Common myeloid progenitor, CD34-positive (primary cell): ENCODE measurements at regions not wholly inside any gene's neighbourhood (a gene's known extent, or its start where the extent isn't known, plus 50 kb on each side); places are given as distances from the start of the nearest gene placed in this dataset.

Source experiments
- CTCF ChIA-PET: fragments of 350-600 bp; sonication (Branson Sonifier 250); formaldehyde crosslinking; loops from one replicate; lab custom pipeline; 2021; ENCODE audit warnings: antibody characterized with exemption; lab: Charles Lee
- POLR2A ChIA-PET: fragments of 350-600 bp; sonication (Branson Sonifier 250); formaldehyde crosslinking; loops from one replicate; lab custom pipeline; 2021; ENCODE audit warnings: antibody characterized with exemption; lab: Charles Lee
- DNase-seq, 3 donors: peaks; one replicate each; pipeline versions ENCODE4 v3.0.0 to v3.0.0-alpha.2; 2013
- H3K27ac ChIP-seq, 2 experiments: 1 replicate in 1 of 2; 2 replicates in 1 of 2; pipeline ENCODE4 v1.7.0; 2013; ENCODE audit warnings: inconsistent platforms in 2 of 2, low read length in 2 of 2, mild to moderate bottlenecking in 2 of 2, low read depth in 1 of 2, moderate library complexity in 1 of 2; ENCODE audit not compliant: severe bottlenecking in 2 of 2, insufficient read depth in 1 of 2, poor library complexity in 1 of 2
- H3K27me3 ChIP-seq, 5 experiments: replicated peaks in 2 of 5; 1 replicate in 3 of 5; 2 replicates in 2 of 5; pipeline versions ENCODE4 v1.6.1 to v1.7.0; 2013; ENCODE audit warnings: low read length in 4 of 5, mild to moderate bottlenecking in 2 of 5, moderate library complexity in 2 of 5, inconsistent platforms in 1 of 5; ENCODE audit not compliant: insufficient read depth in 5 of 5, control insufficient read depth in 4 of 5
- H3K36me3 ChIP-seq, 4 experiments: 1 replicate in 2 of 4; 2 replicates in 2 of 4; pipeline versions ENCODE4 v1.6.1 to v1.7.0; 2013; ENCODE audit warnings: low read length in 3 of 4, control low read depth in 1 of 4, mild to moderate bottlenecking in 1 of 4; ENCODE audit not compliant: control insufficient read depth in 4 of 4, insufficient read depth in 4 of 4
- H3K4me1 ChIP-seq, 4 experiments: 1 replicate in 3 of 4; 2 replicates in 1 of 4; pipeline versions ENCODE4 v1.6.1 to v1.7.1; 2013; ENCODE audit warnings: low read length in 3 of 4, mild to moderate bottlenecking in 3 of 4, control low read depth in 1 of 4, inconsistent platforms in 1 of 4, moderate library complexity in 1 of 4; ENCODE audit not compliant: control insufficient read depth in 4 of 4, insufficient read depth in 4 of 4; ENCODE audit errors: control extremely low read depth in 1 of 4
- H3K4me3 ChIP-seq, 7 experiments: 1 replicate in 4 of 7; 2 replicates in 3 of 7; pipeline versions ENCODE4 v1.5.1 to v1.7.0; 2013; ENCODE audit warnings: mild to moderate bottlenecking in 7 of 7, low read length in 6 of 7, moderate library complexity in 6 of 7, inconsistent platforms in 2 of 7, low read depth in 2 of 7, control low read depth in 1 of 7; ENCODE audit not compliant: insufficient read depth in 4 of 7, control insufficient read depth in 1 of 7; ENCODE audit errors: extremely low read depth in 1 of 7
- H3K9me3 ChIP-seq, 5 experiments: 1 replicate in 4 of 5; 2 replicates in 1 of 5; pipeline versions ENCODE4 v1.6.1 to v1.7.1; 2013; ENCODE audit warnings: low read length in 4 of 5, mild to moderate bottlenecking in 2 of 5, inconsistent platforms in 1 of 5, low read depth in 1 of 5, moderate library complexity in 1 of 5; ENCODE audit not compliant: control insufficient read depth in 4 of 5, insufficient read depth in 2 of 5; ENCODE audit errors: control extremely low read depth in 1 of 5
- WGBS: methylation state at CpG from one replicate; pipeline ENCODE4 v1.1.5; 2013; ENCODE audit not compliant: insufficient coverage; 5-methylcytosine and 5-hydroxymethylcytosine counted together

GRCh38 chr7:136523571-136523970, 344.9 kb upstream of the CHRM2 start:
- CTCF ChIA-PET: no interaction called here
- POLR2A ChIA-PET: no interaction called here

GRCh38 chr7:136517971-136518370, 350.5 kb upstream of the CHRM2 start:
- no peaks in the 10 kb centered on the region for H3K4me1 ChIP-seq
- ChIA-PET CTCF (interaction anchor here (0.6 kb wide), 1 partner anchor 111 kb away, joined by 4 read pairs; no protein-coding TSS in a partner anchor), POLR2A (no interaction called here)
- no peaks in the 10 kb centered on the region for H3K9me3 ChIP-seq
- no peak for DNase-seq
- H3K27me3 ChIP-seq: no peaks in the 10 kb centered on the region
- H3K36me3 ChIP-seq: no peaks in the 10 kb centered on the region
- H3K27ac ChIP-seq: no peak overlapping the region
- no CpG with 5 or more reads among the region's 1 CpG for WGBS
- H3K4me3 ChIP-seq: no peak overlapping the region

More at GRCh38 chr7:136523571-136523970, 344.9 kb upstream of the CHRM2 start:
- DNase-seq: no peak
- 100% methylated on average over 1 of the region's 3 CpGs for WGBS
- no peak overlapping the region for H3K4me3 ChIP-seq
- H3K27ac ChIP-seq: no peak overlapping the region
- H3K27me3 ChIP-seq: no peaks in the 10 kb centered on the region
- no peaks in the 10 kb centered on the region for H3K4me1 ChIP-seq
- no peaks in the 10 kb centered on the region for H3K36me3 ChIP-seq
- peaks cover 0 to 4% (median 2%) of the 10 kb centered on the region in 5 experiments for H3K9me3 ChIP-seq

DNA sequence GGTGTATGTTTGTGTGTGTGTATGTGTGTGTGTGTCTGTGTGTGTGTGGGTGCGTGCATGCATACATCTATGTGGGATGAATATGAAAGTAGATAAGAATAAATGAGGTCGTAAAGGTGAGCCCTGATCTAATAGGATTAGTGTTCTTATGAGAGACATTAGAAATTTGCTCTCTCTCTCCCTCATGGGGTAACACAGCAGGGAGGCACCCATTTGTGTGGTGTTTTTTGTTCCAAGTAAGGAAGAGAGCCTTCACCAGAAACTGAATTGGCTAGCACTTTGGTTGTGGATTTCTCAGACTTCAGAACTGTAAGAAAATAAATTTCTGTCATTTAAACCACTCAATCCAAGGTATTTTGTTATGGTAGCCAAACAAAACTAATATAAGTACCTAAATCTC, 353.7 kb upstream of the CHRM2 start:
- no peak for DNase-seq
- CTCF ChIA-PET: no interaction called here

GRCh38 chr7:136513744-136514143, 354.7 kb upstream of the CHRM2 start:
- WGBS: no CpG with 5 or more reads among the region's 2 CpGs
- Histone ChIP-seq H3K27me3 (no peaks in the 10 kb centered on the region), H3K36me3 (no peaks in the 10 kb centered on the region), H3K9me3 (peaks cover 0 to 6% (median 0%) of the 10 kb centered on the region in 5 experiments), H3K4me3 (no peak overlapping the region), H3K4me1 (no peaks in the 10 kb centered on the region), H3K27ac (no peak overlapping the region)
- no peak for DNase-seq
- POLR2A ChIA-PET: no interaction called here
- CTCF ChIA-PET: no interaction called here

More for the DNA sequence above, 353.7 kb upstream of the CHRM2 start:
- POLR2A ChIA-PET: no interaction called here
- no peak overlapping the region for H3K27ac ChIP-seq
- no peak overlapping the region for H3K4me3 ChIP-seq
- 100% methylated on average over 1 of the region's 2 CpGs for WGBS
- H3K27me3 ChIP-seq: no peaks in the 10 kb centered on the region
- no peaks in the 10 kb centered on the region for H3K36me3 ChIP-seq
- peaks cover 0 to 4% (median 0%) of the 10 kb centered on the region in 5 experiments for H3K9me3 ChIP-seq
- H3K4me1 ChIP-seq: no peaks in the 10 kb centered on the region

- Histone ChIP-seq H3K27ac (no peak overlapping the region), H3K4me1 (no peaks in the 10 kb centered on the region), H3K9me3 (peaks cover 0 to 6% (median 0%) of the 10 kb centered on the region in 5 experiments), H3K36me3 (no peaks in the 10 kb centered on the region), H3K4me3 (no peak overlapping the region), H3K27me3 (no peaks in the 10 kb centered on the region)
- DNase-seq: no peak
- WGBS: 89% methylated on average over 3 of the region's 3 CpGs
- ChIA-PET POLR2A (no interaction called here), CTCF (no interaction called here)
These were observed 359.0 kb upstream of the CHRM2 start for GRCh38 chr7:136509466-136509865.

DNA sequence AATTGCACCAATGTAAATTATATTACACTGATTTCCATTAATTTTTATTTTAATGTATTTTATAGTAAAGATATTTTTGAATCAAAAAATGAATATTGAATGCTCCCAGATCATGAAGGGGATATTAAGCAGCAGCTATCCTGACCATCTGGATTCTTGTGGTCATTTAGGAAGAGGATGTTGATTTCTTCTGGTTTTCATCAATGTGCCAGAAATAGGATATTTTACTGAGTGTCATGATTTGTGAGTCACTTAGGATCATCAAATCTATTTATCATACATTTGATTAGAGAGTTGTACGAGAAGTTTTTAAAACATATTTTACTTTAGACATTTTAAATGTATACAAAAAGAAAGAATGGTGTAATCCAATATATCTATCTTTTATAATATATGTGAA, 366.3 kb upstream of the CHRM2 start:
- no CpG with 5 or more reads among the region's 1 CpG for WGBS
- CTCF ChIA-PET: no interaction called here

GRCh38 chr7:136501151-136501550, 367.3 kb upstream of the CHRM2 start:
- no peaks in the 10 kb centered on the region for H3K27me3 ChIP-seq
- no peak overlapping the region for H3K4me3 ChIP-seq
- WGBS: no CpG with 5 or more reads among the region's 3 CpGs
- H3K27ac ChIP-seq: no peak overlapping the region
- no peaks in the 10 kb centered on the region for H3K4me1 ChIP-seq
- POLR2A ChIA-PET: no interaction called here
- no peaks in the 10 kb centered on the region for H3K36me3 ChIP-seq
- CTCF ChIA-PET: no interaction called here
- DNase-seq: no peak
- H3K9me3 ChIP-seq: no peaks in the 10 kb centered on the region

More for the DNA sequence above, 366.3 kb upstream of the CHRM2 start:
- H3K27ac ChIP-seq: no peak overlapping the region
- H3K9me3 ChIP-seq: no peaks in the 10 kb centered on the region
- DNase-seq: no peak
- H3K4me3 ChIP-seq: no peak overlapping the region
- H3K27me3 ChIP-seq: no peaks in the 10 kb centered on the region
- no peaks in the 10 kb centered on the region for H3K4me1 ChIP-seq
- H3K36me3 ChIP-seq: no peaks in the 10 kb centered on the region
- POLR2A ChIA-PET: interaction anchor here (0.6 kb wide), 1 partner anchor 121 kb away, joined by 4 read pairs; no protein-coding TSS in a partner anchor
